ENCODE measurements at regions not wholly inside any gene's neighbourhood (a gene's known extent, or its start where the extent isn't known, plus 50 kb on each side); places are given as distances from the start of the nearest gene placed in this dataset.
"Not testable (repeated sequence)": the region's sequence is repeated elsewhere in the genome, so short reads cannot be mapped to it uniquely, and the experiment has no call there.

GRCh38 chrX:3504916-3505315 lies 158.5 kb upstream of the MXRA5 start:
- DNase-seq, result no peak

- DNase-seq, result no peak
Observed at GRCh38 chrX:3501833-3502535, 155.5 kb upstream of the MXRA5 start.

GRCh38 chrX:3495836-3496769 lies 149.7 kb upstream of the MXRA5 start:
- DNase-seq, result not testable (repeated sequence)

GRCh38 chrX:3493605-3494004 lies 147.2 kb upstream of the MXRA5 start:
- no peak for DNase-seq

GRCh38 chrX:3485727-3486126 lies 139.3 kb upstream of the MXRA5 start:
- DNase-seq, result no peak

- DNase-seq, result no peak
Observed at GRCh38 chrX:3479026-3479425, 132.6 kb upstream of the MXRA5 start.

GRCh38 chrX:3476973-3477372 lies 130.5 kb upstream of the MXRA5 start:
- DNase-seq, result no peak

GRCh38 chrX:3470211-3470679 lies 123.8 kb upstream of the MXRA5 start:
- not testable (repeated sequence) for DNase-seq

GRCh38 chrX:3468031-3468430 lies 121.6 kb upstream of the MXRA5 start:
- DNase-seq, result no peak

- DNase-seq, result no peak
Observed at GRCh38 chrX:3465017-3465416, 118.6 kb upstream of the MXRA5 start.

- no peak for DNase-seq
Observed at GRCh38 chrX:3462166-3462508, 115.7 kb upstream of the MXRA5 start.

GRCh38 chrX:3461397-3462165 lies 115.1 kb upstream of the MXRA5 start:
- no peak for DNase-seq

GRCh38 chrX:3455796-3456195 lies 109.3 kb upstream of the MXRA5 start:
- DNase-seq, result no peak

GRCh38 chrX:3451571-3451970 lies 105.1 kb upstream of the MXRA5 start:
- no peak for DNase-seq

- no peak for DNase-seq
Observed at GRCh38 chrX:3450881-3451570, 104.6 kb upstream of the MXRA5 start.

- DNase-seq, result no peak
Observed at GRCh38 chrX:3449287-3449686, 102.8 kb upstream of the MXRA5 start.

GRCh38 chrX:3448563-3448962 lies 102.1 kb upstream of the MXRA5 start:
- no peak for DNase-seq

- no peak for DNase-seq
Observed at GRCh38 chrX:3445806-3446490, 99.5 kb upstream of the MXRA5 start.

GRCh38 chrX:3443184-3443583 lies 96.7 kb upstream of the MXRA5 start:
- no peak for DNase-seq

GRCh38 chrX:3442691-3443090 lies 96.2 kb upstream of the MXRA5 start:
- DNase-seq, result no peak

GRCh38 chrX:3440981-3441380 lies 94.5 kb upstream of the MXRA5 start:
- DNase-seq, result no peak

- not testable (repeated sequence) for DNase-seq
Observed at GRCh38 chrX:3435916-3436315, 89.5 kb upstream of the MXRA5 start.

Measured in DMS79 treated with DMSO at 0.1 percent for 48 hours (cell line).